ENCODE measurements at regions not wholly inside any gene's neighbourhood (a gene's known extent, or its start where the extent isn't known, plus 50 kb on each side); places are given as distances from the start of the nearest gene placed in this dataset.

DNA sequence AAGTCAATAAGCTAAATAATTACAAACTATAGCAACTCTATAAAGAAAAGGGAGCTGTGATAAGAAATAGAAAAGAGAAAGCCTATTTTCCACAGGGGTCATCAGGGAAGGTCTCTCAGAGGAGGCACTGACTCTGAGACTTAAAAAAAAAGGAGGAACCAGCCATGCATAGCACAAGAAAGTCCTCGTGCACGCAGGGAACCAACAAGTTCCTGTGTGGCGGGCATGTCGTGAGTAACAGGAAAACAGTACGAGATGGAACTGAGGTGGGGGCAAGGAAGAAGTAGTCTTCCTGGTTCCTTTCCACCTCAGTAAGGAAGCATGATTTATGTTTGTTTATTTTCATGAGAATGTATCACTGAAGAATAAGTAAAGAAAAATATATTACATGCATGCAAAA is 367.0 kb upstream of the TMEM132C start:
- Mint-ChIP-seq H3K4me3 (ENCODE audit: unreplicated experiment) (no peak overlapping the region), H3K27me3 (ENCODE audit: insufficient read depth, unreplicated experiment) (no peaks in the 10 kb centered on the region), H3K36me3 (ENCODE audit: insufficient read depth, unreplicated experiment) (no peaks in the 10 kb centered on the region), H3K9me3 (ENCODE audit: unreplicated experiment) (peaks cover 45% of the 10 kb centered on the region), H3K27ac (ENCODE audit: low read depth, unreplicated experiment) (no peak overlapping the region), H3K4me1 (ENCODE audit: insufficient read depth, unreplicated experiment) (no peaks in the 10 kb centered on the region)
- ChIA-PET CTCF (no interaction called here), POLR2A (no interaction called here)
- no peak for DNase-seq (ENCODE audit: unreplicated experiment)
- no TSS peak for BruUV-seq (replicated peaks)
- TF ChIP-seq, protein P1, sequence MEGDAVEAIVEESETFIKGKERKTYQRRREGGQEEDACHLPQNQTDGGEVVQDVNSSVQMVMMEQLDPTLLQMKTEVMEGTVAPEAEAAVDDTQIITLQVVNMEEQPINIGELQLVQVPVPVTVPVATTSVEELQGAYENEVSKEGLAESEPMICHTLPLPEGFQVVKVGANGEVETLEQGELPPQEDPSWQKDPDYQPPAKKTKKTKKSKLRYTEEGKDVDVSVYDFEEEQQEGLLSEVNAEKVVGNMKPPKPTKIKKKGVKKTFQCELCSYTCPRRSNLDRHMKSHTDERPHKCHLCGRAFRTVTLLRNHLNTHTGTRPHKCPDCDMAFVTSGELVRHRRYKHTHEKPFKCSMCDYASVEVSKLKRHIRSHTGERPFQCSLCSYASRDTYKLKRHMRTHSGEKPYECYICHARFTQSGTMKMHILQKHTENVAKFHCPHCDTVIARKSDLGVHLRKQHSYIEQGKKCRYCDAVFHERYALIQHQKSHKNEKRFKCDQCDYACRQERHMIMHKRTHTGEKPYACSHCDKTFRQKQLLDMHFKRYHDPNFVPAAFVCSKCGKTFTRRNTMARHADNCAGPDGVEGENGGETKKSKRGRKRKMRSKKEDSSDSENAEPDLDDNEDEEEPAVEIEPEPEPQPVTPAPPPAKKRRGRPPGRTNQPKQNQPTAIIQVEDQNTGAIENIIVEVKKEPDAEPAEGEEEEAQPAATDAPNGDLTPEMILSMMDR (IDR thresholded peaks at IDR 0.05; ENCODE audit: unreplicated experiment) = no peak
- intact Hi-C loops (cut with micrococcal nuclease) = no loop called here

DNA sequence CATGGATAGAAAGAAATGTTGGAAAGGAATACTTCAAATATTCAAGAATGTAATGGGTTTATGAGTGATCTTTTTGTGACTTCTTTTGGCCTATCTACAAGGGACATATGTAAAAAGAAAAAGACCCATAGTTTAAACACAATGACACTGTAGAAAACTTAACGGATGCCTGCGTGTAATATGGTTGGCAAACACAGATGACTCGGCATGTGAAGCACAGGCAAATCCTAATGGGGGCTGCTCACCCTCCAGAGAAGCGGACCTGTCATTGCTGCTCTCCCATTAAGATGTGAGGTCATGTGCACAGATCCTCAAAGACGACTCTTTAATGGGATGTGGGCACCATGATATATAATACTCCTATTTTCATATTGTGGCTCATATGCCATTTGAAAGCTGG is 366.6 kb upstream of the TMEM132C start:
- ChIA-PET CTCF (no interaction called here), POLR2A (no interaction called here)
- Mint-ChIP-seq H3K9me3 (ENCODE audit: unreplicated experiment) (peaks cover 45% of the 10 kb centered on the region), H3K27me3 (ENCODE audit: insufficient read depth, unreplicated experiment) (no peaks in the 10 kb centered on the region), H3K36me3 (ENCODE audit: insufficient read depth, unreplicated experiment) (no peaks in the 10 kb centered on the region), H3K4me3 (ENCODE audit: unreplicated experiment) (no peak overlapping the region), H3K27ac (ENCODE audit: low read depth, unreplicated experiment) (no peak overlapping the region), H3K4me1 (ENCODE audit: insufficient read depth, unreplicated experiment) (no peaks in the 10 kb centered on the region)
- intact Hi-C loops (cut with micrococcal nuclease) = no loop called here
- no peak for DNase-seq (ENCODE audit: unreplicated experiment)
- TF ChIP-seq, protein P1 (IDR thresholded peaks at IDR 0.05; ENCODE audit: unreplicated experiment) = no peak
- BruUV-seq (replicated peaks) = no TSS peak

DNA sequence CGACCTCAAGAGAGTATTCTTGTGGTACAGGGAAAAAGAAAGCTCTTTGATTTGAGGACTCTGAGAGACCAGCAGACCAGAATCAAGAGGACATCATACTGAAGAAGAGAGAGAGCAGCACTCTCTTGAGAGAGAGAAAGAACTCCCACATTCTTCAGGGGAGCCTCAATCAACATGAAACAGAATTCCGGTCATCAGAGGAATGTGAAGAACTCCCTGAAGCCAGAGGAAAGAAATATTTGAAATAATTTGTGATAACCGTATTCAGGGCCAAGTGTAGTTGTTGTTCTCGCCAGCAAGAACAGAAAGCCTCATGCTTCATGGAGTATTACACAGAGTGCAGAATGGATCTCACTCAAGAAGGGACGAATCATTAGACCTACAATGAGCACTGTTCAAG is 363.8 kb upstream of the TMEM132C start:
- TF ChIP-seq, protein P1 (IDR thresholded peaks at IDR 0.05; ENCODE audit: unreplicated experiment) = no peak
- no peak overlapping the region for H3K4me3 Mint-ChIP-seq (ENCODE audit: unreplicated experiment)
- intact Hi-C loops (cut with micrococcal nuclease) = no loop called here

DNA sequence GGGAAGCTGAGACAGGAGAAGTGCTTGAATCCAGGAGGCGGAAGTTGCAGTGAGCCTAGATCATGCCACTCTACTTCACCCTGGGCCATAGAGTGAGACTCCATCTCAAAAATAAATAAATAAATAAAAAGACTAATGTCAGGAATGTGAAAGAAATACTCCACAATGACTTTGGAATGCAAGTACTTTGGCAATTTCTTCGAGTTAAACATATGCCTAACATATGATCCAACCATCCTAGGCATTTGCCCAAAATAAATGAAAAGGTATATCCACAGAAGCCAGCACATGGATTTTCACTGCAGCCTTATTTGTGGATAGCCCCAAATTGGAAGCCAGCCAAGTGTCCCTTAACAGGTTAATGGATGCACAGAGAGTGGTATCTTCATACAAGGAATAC is 357.9 kb upstream of the TMEM132C start:
- intact Hi-C loops (cut with micrococcal nuclease) = no loop called here
- TF ChIP-seq, protein P1 (IDR thresholded peaks at IDR 0.05; ENCODE audit: unreplicated experiment) = no peak
- Mint-ChIP-seq H3K27ac (ENCODE audit: low read depth, unreplicated experiment) (no peak overlapping the region), H3K4me1 (ENCODE audit: insufficient read depth, unreplicated experiment) (no peaks in the 10 kb centered on the region), H3K9me3 (ENCODE audit: unreplicated experiment) (peaks cover 27% of the 10 kb centered on the region), H3K36me3 (ENCODE audit: insufficient read depth, unreplicated experiment) (no peaks in the 10 kb centered on the region), H3K27me3 (ENCODE audit: insufficient read depth, unreplicated experiment) (no peaks in the 10 kb centered on the region), H3K4me3 (ENCODE audit: unreplicated experiment) (no peak overlapping the region)
- no peak for DNase-seq (ENCODE audit: unreplicated experiment)
- no TSS peak for BruUV-seq (replicated peaks)
- ChIA-PET CTCF (no interaction called here), POLR2A (no interaction called here)

More for the DNA sequence above, 363.8 kb upstream of the TMEM132C start:
- no TSS peak for BruUV-seq (replicated peaks)
- Mint-ChIP-seq H3K27ac (ENCODE audit: low read depth, unreplicated experiment) (no peak overlapping the region), H3K9me3 (ENCODE audit: unreplicated experiment) (peaks cover 30% of the 10 kb centered on the region), H3K36me3 (ENCODE audit: insufficient read depth, unreplicated experiment) (no peaks in the 10 kb centered on the region), H3K27me3 (ENCODE audit: insufficient read depth, unreplicated experiment) (no peaks in the 10 kb centered on the region), H3K4me1 (ENCODE audit: insufficient read depth, unreplicated experiment) (no peaks in the 10 kb centered on the region)
- POLR2A ChIA-PET = no interaction called here
- CTCF ChIA-PET = interaction anchor here (1.4 kb wide), 1 partner anchor 9 kb away, joined by 3 read pairs; no protein-coding TSS in a partner anchor
- DNase-seq (ENCODE audit: unreplicated experiment) = no peak
